Panc1 (cell line): ENCODE measurements at regions not wholly inside any gene's neighbourhood (a gene's known extent, or its start where the extent isn't known, plus 50 kb on each side); places are given as distances from the start of the nearest gene placed in this dataset.

Experiments
- ATAC-seq: fragments of 200-7000 bp; cut with Tn5 transposase; 2 replicates; pipeline ENCODE4 v1.9.1; 2020; ENCODE audit warnings: mild to moderate bottlenecking, moderate library complexity
- BruUV-seq: library from RNA; stranded (reverse); fragments of 400-500 nt; replicated peaks from 2 replicates; lab custom pipeline; 2021; lab: Mats Ljungman, UMichigan
- CTCF ChIA-PET: fragments of 300-600 bp; sonication (Branson Sonifier 250); formaldehyde crosslinking; loops from one replicate; lab custom pipeline; 2022; ENCODE audit warnings: antibody characterized with exemption; lab: Charles Lee
- POLR2A ChIA-PET: fragments of 300-600 bp; sonication (Branson Sonifier 250); formaldehyde crosslinking; loops from one replicate; lab custom pipeline; 2022; ENCODE audit warnings: antibody characterized with exemption; lab: Charles Lee
- DNase-seq: peaks from one replicate; pipeline ENCODE4 v3.0.0-alpha.2; 2010; ENCODE audit warnings: low read depth, low spot score
- H3K27ac ChIP-seq: 2 replicates; pipeline ENCODE4 v1.5.1; 2011; ENCODE audit warnings: mild to moderate bottlenecking, low read length, inconsistent platforms
- H3K27me3 ChIP-seq: fragments of 200-500 bp; sonication (Bioruptor generic); 2 replicates; pipeline ENCODE4 v1.6.0; 2014; ENCODE audit warnings: low read length, inconsistent platforms; ENCODE audit not compliant: control insufficient read depth, insufficient read depth
- H3K36me3 ChIP-seq: fragments of 200-500 bp; sonication (Bioruptor generic); 2 replicates; pipeline ENCODE4 v1.5.1; 2014; ENCODE audit warnings: inconsistent platforms, mild to moderate bottlenecking, low read length, moderate library complexity; ENCODE audit not compliant: control insufficient read depth, insufficient read depth
- H3K4me1 ChIP-seq: 2 replicates; pipeline ENCODE4 v1.5.1; 2011; ENCODE audit warnings: inconsistent platforms, mild to moderate bottlenecking, low read length, moderate library complexity; ENCODE audit not compliant: control insufficient read depth, insufficient read depth
- H3K4me3 ChIP-seq, 2 experiments: 2 replicates each; pipeline ENCODE4 v1.5.1; 2011 to 2012; ENCODE audit warnings: low read depth in 2 of 2, low read length in 2 of 2, mild to moderate bottlenecking in 2 of 2, inconsistent platforms in 1 of 2, moderate library complexity in 1 of 2
- H3K9me3 ChIP-seq: fragments of 200-500 bp; sonication (Bioruptor generic); 2 replicates; pipeline ENCODE4 v1.5.1; 2014; ENCODE audit warnings: low read depth, mild to moderate bottlenecking, inconsistent platforms, low read length, moderate library complexity; ENCODE audit not compliant: control insufficient read depth, insufficient read depth
- CTCF ChIP-seq: fragments of 450-650 bp; IDR thresholded peaks from 2 replicates; pipeline ENCODE4 v1.5.1; 2017; ENCODE audit warnings: mild to moderate bottlenecking
- POLR2AphosphoS5 ChIP-seq: IDR thresholded peaks from 2 replicates; pipeline ENCODE4 v1.6.1; 2012; ENCODE audit warnings: mild to moderate bottlenecking, low read depth, low read length, moderate library complexity
- REST ChIP-seq, 2 experiments: IDR thresholded peaks; 2 replicates each; pipeline ENCODE4 v1.6.1; 2011 to 2012; ENCODE audit warnings: low read depth in 2 of 2, control low read depth in 1 of 2, low read length in 1 of 2, mild to moderate bottlenecking in 1 of 2, moderate library complexity in 1 of 2; ENCODE audit not compliant: insufficient read depth in 1 of 2
- SIN3A ChIP-seq: IDR thresholded peaks from 2 replicates; pipeline ENCODE4 v1.6.1; 2012; ENCODE audit warnings: low read depth, mild to moderate bottlenecking, low read length, moderate library complexity, borderline replicate concordance; ENCODE audit not compliant: insufficient read depth
- TCF7L2 ChIP-seq: IDR thresholded peaks from 2 replicates; pipeline ENCODE4 v1.6.1; 2011; ENCODE audit warnings: mild to moderate bottlenecking, low read depth, low read length, inconsistent platforms
- in situ Hi-C: cut with HindIII; loops from 2 replicates; pipeline ENCODE4 v1.10.0; 2016; ENCODE audit warnings: low sequenced_read_pairs, low pct_unique_long_range_greater_than_20kb
- intact Hi-C: fragments of 100-400 bp; cut with micrococcal nuclease; formaldehyde crosslinking; loops from one replicate; pipeline ENCODE4 v1.10.0; 2022; ENCODE audit not compliant: unreplicated experiment

DNA sequence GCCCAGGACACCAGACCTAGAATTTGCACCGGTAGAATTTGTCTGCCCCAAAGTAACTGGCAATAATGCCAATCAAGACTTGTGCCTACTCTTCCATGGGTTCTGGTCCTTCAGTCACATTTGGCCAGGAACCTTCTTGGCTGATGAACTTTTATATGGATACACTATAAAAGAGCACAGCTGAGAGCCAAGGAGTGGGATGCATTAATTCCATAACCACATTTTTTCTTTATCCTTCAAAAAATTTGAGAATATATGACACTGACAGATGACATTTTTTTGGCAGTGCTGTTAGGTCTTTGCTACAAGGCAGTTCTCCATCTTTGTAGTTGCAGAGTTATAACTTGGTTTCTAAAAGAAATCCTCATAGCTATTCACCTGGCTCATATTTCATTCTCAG lies 129.2 kb upstream of the HDAC9 start:
- intact Hi-C loops, result no loop called here
- CTCF ChIA-PET, result no interaction called here
- H3K27ac ChIP-seq, result no peak overlapping the region
- no peaks in the 10 kb centered on the region for H3K27me3 ChIP-seq
- in situ Hi-C loops, result loop anchor here (25.0 kb wide), 1 partner anchor 1296 kb away; no protein-coding TSS in a partner anchor
- H3K9me3 ChIP-seq, result no peaks in the 10 kb centered on the region
- DNase-seq, result no peak
- no peak for ATAC-seq
- no TSS peak for BruUV-seq
- no peaks in the 10 kb centered on the region for H3K4me1 ChIP-seq
- no peak for TF ChIP-seq SIN3A
- no peak for TF ChIP-seq TCF7L2
- TF ChIP-seq REST (IDR thresholded peaks at IDR 0.05; ENCODE audit: insufficient read depth in 1 of 2, low read depth in 2 of 2, low read length in 1 of 2), result no peak
- TF ChIP-seq CTCF, result no peak
- TF ChIP-seq POLR2AphosphoS5, result no peak
- POLR2A ChIA-PET, result no interaction called here
- H3K36me3 ChIP-seq, result no peaks in the 10 kb centered on the region
- H3K4me3 ChIP-seq, result no peak overlapping the region

- Histone ChIP-seq H3K36me3 (no peaks in the 10 kb centered on the region), H3K4me3 (no peak overlapping the region), H3K4me1 (no peaks in the 10 kb centered on the region), H3K27ac (no peak overlapping the region), H3K9me3 (no peaks in the 10 kb centered on the region), H3K27me3 (no peaks in the 10 kb centered on the region)
- in situ Hi-C loops (loop anchor here (25.0 kb wide), 1 partner anchor 1293 kb away; no protein-coding TSS in a partner anchor), intact Hi-C loops (no loop called here)
- DNase-seq, result no peak
- no peak for ATAC-seq
- no peak for TF ChIP-seq SIN3A
- no peak for TF ChIP-seq POLR2AphosphoS5
- TF ChIP-seq TCF7L2, result no peak
- TF ChIP-seq REST (IDR thresholded peaks at IDR 0.05; ENCODE audit: insufficient read depth in 1 of 2, low read depth in 2 of 2, low read length in 1 of 2), result no peak
- TF ChIP-seq CTCF, result no peak
- POLR2A ChIA-PET, result no interaction called here
- CTCF ChIA-PET, result no interaction called here
- no TSS peak for BruUV-seq
Measured at GRCh38 chr7:18369011-18369410, 126.5 kb upstream of the HDAC9 start.
